GM19397 (cell line): ENCODE measurements at regions not wholly inside any gene's neighbourhood (a gene's known extent, or its start where the extent isn't known, plus 50 kb on each side); places are given as distances from the start of the nearest gene placed in this dataset.
"Not testable (repeated sequence)": the region's sequence is repeated elsewhere in the genome, so short reads cannot be mapped to it uniquely, and the experiment has no call there.

Experiments
- ATAC-seq: cut with Tn5 transposase; IDR thresholded peaks from one replicate; pipeline ENCODE4 v1.9.1; 2021; ENCODE audit warnings: mild to moderate bottlenecking, moderate library complexity; ENCODE audit not compliant: unreplicated experiment

GRCh38 chr3:132084982-132085381, 50.2 kb upstream of the CPNE4 start:
- ATAC-seq = no peak

DNA sequence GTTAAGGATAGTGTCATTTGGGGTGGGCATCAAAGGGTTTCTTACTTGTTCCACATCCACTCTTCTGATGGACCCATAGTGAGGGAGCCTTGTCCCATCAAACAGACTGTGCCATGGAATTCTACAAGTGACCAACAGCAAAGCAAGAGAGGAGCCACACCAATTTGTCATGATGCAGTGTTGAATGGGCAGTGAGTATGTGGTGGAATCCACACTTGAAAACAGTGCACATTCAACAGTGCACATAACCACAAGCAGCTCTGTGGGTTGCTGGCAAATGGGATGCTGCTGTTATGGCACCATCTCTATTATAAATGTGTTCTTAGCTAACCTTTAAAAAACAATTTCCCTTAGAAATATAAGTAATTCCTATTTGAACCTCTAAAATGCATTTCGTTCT, 52.5 kb upstream of the CPNE4 start:
- no peak for ATAC-seq

DNA sequence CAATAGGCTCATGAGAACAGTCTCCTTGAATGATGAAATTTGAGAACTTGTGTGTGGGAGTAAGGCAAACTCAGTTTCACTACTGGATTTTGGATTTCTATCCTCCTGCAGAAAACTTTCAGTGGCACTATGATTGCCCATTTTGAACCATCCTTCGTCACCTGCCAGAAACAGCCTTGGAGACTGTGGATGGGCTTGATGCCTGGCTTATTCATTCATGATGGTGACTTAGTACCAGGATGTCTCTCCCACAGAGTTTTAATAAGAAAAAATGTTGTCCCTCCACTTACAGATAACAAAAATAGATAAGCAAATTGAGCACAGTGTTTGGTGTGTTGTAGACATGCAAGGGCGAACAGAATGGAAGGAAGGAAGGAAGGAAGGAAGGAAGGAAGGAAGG, 53.5 kb upstream of the CPNE4 start:
- ATAC-seq = no peak

GRCh38 chr3:132090921-132091320, 56.1 kb upstream of the CPNE4 start:
- ATAC-seq = no peak

DNA sequence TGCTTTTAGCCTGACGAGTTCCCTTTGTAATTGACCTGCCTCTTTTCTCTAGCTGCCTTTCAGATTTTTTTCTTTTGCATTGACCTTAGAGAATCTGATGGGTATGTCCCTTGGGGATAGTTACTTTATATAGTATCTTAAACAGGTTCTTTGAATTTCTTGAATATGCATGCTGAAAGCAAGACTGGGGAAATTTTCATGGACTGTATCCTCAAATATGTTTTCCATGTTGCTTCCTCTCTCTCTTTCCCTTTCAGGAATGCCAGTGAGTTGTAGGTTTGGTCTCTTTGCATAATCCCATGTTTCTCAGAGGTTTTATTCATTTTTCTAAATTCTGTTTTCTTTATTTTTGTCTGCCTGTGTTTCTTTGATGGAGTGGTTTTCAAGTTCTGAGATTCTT, 81.8 kb upstream of the CPNE4 start:
- no peak for ATAC-seq

DNA sequence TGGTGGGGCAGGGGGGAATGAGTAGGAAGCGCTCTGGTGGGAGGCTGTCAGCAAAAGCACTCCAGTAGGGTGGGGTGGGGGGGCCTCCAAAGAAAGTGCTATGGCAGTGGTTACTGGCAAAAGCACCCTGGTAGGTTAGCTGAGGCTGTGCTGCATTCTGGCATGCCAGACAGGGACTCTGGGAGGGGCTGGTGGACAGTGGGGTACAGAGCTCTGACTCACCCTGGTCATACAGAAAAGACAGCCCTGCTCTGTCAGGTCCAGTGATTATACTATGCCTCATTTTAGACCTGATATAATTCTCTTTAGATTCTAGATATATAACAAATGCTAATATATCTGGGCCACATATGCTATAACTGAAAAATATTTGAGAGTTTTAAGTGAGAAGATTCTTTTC, 82.8 kb upstream of the CPNE4 start:
- no peak for ATAC-seq

DNA sequence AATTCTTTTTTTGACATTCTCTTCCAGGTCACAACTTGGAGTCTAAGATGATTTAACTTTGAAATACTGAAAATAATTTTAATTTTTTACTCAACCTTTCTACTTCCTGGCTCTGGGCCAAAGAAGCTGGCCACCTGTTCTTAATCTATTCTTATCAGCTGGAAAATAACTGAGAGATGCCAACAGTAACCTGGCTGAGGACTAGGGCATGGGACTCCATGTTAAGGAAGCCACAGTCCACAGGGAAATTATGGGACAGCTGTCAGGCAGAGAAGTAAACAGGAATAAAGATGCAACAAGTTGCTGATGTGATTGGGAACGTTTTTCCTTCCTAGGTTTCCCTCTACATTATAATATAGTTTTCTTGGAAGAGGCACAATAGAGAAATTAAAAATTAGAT, 84.7 kb upstream of the CPNE4 start:
- ATAC-seq = no peak

GRCh38 chr3:132124096-132124495, 89.3 kb upstream of the CPNE4 start:
- ATAC-seq = no peak

GRCh38 chr3:132124651-132125284, 90.0 kb upstream of the CPNE4 start:
- no peak for ATAC-seq

GRCh38 chr3:132134611-132135010, 99.8 kb upstream of the CPNE4 start:
- no peak for ATAC-seq

GRCh38 chr3:132135628-132136333, 101.0 kb upstream of the CPNE4 start:
- ATAC-seq = no peak

DNA sequence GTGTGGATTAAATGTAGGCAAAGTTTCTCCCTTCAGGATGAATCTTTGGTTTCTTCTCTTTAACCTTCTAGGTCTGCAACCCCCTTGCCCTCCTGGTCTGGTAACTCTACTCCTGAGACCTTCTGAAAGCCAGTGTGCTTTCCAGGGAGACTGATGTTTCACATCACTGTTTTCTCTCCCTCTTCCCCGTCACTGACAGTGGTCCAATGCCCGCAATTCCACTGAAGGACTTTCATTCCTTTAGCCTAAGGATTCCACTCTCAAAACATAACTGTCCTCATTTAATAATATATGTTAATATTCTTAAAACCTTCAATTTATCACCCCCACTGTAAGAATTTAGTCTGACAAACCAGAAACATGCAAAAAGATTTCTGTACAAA, 101.5 kb upstream of the CPNE4 start:
- ATAC-seq = no peak

- not testable (repeated sequence) for ATAC-seq
These were observed 102.1 kb upstream of the CPNE4 start for GRCh38 chr3:132136902-132137301.

DNA sequence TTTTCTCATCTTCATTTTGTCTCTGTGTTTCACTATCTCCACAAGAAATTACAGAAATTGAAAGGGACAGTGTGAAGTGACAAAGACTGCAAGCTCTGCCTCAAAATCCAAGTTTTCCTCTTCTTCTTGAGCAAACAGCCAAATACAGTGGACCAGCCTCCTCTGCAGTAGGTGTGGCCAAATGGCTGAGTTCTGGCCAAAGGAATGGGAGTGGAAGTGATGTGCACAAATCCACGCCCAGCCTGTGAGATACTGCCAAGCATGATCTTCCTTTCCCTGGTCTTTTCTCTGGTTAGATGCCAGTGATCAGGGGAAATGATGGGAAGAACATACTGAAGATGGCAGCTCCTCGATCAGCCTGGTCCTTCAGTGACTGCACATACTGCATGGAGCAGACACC, 111.0 kb upstream of the CPNE4 start:
- ATAC-seq = no peak

GRCh38 chr3:132154619-132155018, 119.8 kb upstream of the CPNE4 start:
- no peak for ATAC-seq

- ATAC-seq = no peak
These were observed 124.3 kb upstream of the CPNE4 start for GRCh38 chr3:132159145-132159544.

DNA sequence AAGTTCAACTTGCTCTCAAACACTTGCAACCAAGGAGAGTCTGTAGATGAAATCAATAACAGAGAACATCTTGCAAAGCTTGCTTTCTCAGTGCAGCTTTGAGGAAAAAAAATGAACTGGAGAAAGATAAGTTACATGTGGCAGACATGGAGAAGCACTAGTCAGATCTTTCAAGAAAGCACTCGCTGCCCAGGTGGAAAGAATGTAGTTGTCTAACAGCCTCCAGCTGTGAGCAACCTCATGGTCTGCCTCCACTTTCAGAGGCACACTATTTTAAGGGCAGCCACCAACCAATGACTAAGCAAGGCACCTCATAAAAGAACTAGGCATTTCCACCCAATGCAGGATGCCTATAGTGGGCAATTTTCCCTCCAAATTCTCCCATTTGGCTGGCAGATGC, 125.4 kb upstream of the CPNE4 start:
- no peak for ATAC-seq

DNA sequence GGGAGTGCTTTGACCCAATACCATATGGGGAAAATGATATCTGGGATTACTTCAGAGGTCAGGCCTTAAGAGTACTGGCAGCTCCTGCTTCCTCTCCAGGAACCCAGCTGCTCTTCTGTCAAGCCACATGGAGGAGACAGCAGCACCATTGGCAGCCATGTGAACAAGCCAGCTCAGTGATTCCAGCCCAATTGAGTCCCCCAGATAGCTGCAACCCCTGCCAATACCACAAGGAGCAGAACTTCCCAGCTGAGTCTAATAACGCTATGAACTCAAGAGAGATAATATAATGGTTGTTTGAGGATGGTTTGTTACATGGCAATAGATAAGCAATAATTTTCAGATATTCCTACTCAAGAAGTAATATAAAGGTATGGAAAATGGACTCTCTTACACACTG, 126.8 kb upstream of the CPNE4 start:
- ATAC-seq = no peak

DNA sequence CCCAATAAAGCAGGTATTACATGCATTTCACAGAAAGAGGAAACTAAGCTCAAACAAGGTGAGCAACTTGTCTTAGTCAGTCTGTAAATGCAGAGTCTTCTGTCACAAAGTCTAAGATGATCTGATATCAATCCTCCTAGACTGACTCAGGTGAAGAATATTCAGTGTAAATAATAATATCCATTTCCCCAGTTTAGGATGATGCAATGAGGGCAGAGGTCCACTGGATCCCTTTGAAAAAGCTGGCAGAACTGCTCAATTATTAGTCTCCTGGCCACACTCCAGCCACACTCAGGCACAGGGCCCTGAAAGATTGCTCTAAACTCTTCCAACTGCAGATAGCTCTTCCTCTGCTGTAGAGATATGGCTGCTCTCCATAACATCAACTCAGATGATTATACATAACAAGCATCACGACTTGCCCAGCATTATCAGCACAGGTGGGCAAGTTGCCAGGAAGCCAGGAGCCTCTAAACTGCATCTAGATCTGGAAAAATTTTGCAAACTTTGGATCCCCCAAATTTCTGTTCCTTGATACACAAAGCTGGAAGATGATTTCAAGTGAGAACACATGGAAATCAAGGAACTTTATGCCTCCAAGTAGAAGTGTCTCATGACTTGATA, 129.8 kb upstream of the CPNE4 start:
- ATAC-seq = no peak

DNA sequence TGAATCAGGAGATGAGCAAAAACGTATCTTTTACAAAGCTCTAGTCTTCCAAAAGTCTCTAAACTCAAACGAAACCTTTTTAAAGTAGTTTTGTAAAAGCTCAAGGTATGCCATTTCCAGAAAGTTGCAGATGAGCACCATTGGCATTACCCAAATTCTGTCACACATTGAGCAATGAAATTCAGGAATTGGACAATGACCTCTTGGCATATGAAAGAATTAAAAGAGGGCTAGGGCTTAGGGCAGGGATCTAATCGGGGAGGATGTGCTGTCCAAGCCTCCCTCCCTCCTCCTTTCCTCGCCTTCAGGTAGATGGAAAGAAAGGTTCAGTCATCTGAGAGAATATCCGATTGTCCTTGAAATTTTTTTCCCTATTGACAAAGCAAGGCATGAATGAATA, 133.1 kb upstream of the CPNE4 start:
- no peak for ATAC-seq

DNA sequence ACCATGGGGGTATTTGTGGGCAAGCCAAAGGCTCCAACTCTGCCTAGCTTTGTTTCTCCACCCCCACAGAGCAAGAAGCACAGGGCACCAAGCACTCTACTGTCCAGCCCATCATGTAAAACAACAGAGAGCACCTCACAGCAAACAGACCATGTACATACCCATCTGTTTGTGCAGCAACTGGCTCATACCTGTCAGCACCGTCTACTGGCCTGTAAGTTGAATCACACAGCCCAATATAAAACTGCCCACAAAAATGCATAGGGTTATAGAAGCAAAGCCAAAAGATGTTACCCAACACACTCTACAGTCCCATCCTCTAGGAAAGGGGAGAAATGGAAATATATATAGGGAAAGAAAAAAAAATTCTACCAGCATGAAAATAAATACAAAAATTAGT, 139.7 kb upstream of the CPNE4 start:
- no peak for ATAC-seq

DNA sequence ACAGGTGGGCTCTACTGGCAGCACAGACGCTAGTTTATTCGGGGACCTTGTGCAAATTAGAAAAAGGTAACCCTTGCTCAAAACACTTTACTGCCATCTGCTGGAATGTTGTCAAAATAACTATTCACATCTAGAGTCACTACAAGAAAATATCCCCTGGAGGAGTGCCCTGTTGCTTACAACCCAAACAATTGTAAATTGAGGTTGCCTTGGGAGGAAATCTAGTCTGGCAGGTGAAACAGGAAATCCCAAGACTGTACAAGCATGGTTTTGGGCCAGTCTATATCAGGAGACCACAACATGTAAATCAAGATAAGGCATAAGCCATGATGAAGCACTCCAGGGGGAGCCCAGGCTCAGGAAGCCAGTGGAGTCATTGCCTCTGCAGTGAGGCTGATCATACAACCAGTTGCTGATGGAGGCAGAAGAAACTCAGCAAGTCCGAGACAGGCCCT, 136.8 kb upstream of the ACP3 start:
- ATAC-seq = no peak
